Rectal smooth muscle tissue (tissue), 1 donor: ENCODE measurements at regions not wholly inside any gene's neighbourhood (a gene's known extent, or its start where the extent isn't known, plus 50 kb on each side); places are given as distances from the start of the nearest gene placed in this dataset.

Source experiments
- H3K27ac ChIP-seq: one replicate; pipeline ENCODE4 v1.7.0; 2013; ENCODE audit warnings: low read depth, low read length, inconsistent platforms
- H3K27me3 ChIP-seq: one replicate; pipeline ENCODE4 v1.7.0; 2013; ENCODE audit warnings: low read length; ENCODE audit not compliant: control insufficient read depth, insufficient read depth
- H3K36me3 ChIP-seq: one replicate; pipeline ENCODE4 v1.7.0; 2013; ENCODE audit warnings: low read length; ENCODE audit not compliant: control insufficient read depth, insufficient read depth
- H3K4me1 ChIP-seq: one replicate; pipeline ENCODE4 v1.7.0; 2013; ENCODE audit warnings: low read length; ENCODE audit not compliant: control insufficient read depth, insufficient read depth
- H3K4me3 ChIP-seq: one replicate; pipeline ENCODE4 v1.7.0; 2013; ENCODE audit warnings: low read length
- H3K9ac ChIP-seq: one replicate; pipeline ENCODE4 v1.7.0; 2013; ENCODE audit warnings: low read length

- Histone ChIP-seq H3K27ac (no peak overlapping the region), H3K27me3 (peaks cover 2% of the 10 kb centered on the region), H3K4me1 (peaks cover 1% of the 10 kb centered on the region), H3K9ac (no peak overlapping the region), H3K4me3 (no peak overlapping the region), H3K36me3 (no peaks in the 10 kb centered on the region)
Observed at GRCh38 chrX:39750256-39750790, 347.4 kb downstream of the BCOR start.

- no peak overlapping the region for H3K4me3 ChIP-seq
- peaks cover 2% of the 10 kb centered on the region for H3K4me1 ChIP-seq
- peaks cover 2% of the 10 kb centered on the region for H3K27me3 ChIP-seq
- no peak overlapping the region for H3K9ac ChIP-seq
- H3K27ac ChIP-seq = no peak overlapping the region
- H3K36me3 ChIP-seq = no peaks in the 10 kb centered on the region
Observed at GRCh38 chrX:39750848-39751247, 346.9 kb downstream of the BCOR start.

- H3K4me3 ChIP-seq = no peak overlapping the region
- no peak overlapping the region for H3K9ac ChIP-seq
- H3K4me1 ChIP-seq = peaks cover 5% of the 10 kb centered on the region
- H3K36me3 ChIP-seq = no peaks in the 10 kb centered on the region
- H3K27me3 ChIP-seq = peaks cover 2% of the 10 kb centered on the region
- no peak overlapping the region for H3K27ac ChIP-seq
Observed at GRCh38 chrX:39752815-39753214, 344.9 kb downstream of the BCOR start.

- peaks cover 2% of the 10 kb centered on the region for H3K27me3 ChIP-seq
- H3K27ac ChIP-seq = no peak overlapping the region
- H3K4me1 ChIP-seq = peaks cover 5% of the 10 kb centered on the region
- H3K36me3 ChIP-seq = no peaks in the 10 kb centered on the region
- no peak overlapping the region for H3K9ac ChIP-seq
- no peak overlapping the region for H3K4me3 ChIP-seq
Observed at GRCh38 chrX:39753293-39753996, 344.3 kb downstream of the BCOR start.

GRCh38 chrX:39755143-39756032, 342.4 kb downstream of the BCOR start:
- Histone ChIP-seq H3K36me3 (no peaks in the 10 kb centered on the region), H3K27ac (peak overlapping the region; percentile 67), H3K4me3 (no peak overlapping the region), H3K4me1 (peaks cover 5% of the 10 kb centered on the region), H3K27me3 (peaks cover 2% of the 10 kb centered on the region), H3K9ac (no peak overlapping the region)

GRCh38 chrX:39756086-39756883, 341.5 kb downstream of the BCOR start:
- peaks cover 5% of the 10 kb centered on the region for H3K4me1 ChIP-seq
- peak overlapping the region; percentile 38 for H3K27ac ChIP-seq
- peaks cover 2% of the 10 kb centered on the region for H3K27me3 ChIP-seq
- H3K4me3 ChIP-seq = no peak overlapping the region
- no peak overlapping the region for H3K9ac ChIP-seq
- H3K36me3 ChIP-seq = no peaks in the 10 kb centered on the region

GRCh38 chrX:39757971-39758370, 339.8 kb downstream of the BCOR start:
- Histone ChIP-seq H3K4me3 (no peak overlapping the region), H3K9ac (no peak overlapping the region), H3K36me3 (no peaks in the 10 kb centered on the region), H3K4me1 (peaks cover 5% of the 10 kb centered on the region), H3K27ac (no peak overlapping the region), H3K27me3 (peaks cover 2% of the 10 kb centered on the region)

GRCh38 chrX:39758791-39759525, 338.8 kb downstream of the BCOR start:
- peaks cover 5% of the 10 kb centered on the region for H3K4me1 ChIP-seq

GRCh38 chrX:39759526-39760224, 338.1 kb downstream of the BCOR start:
- Histone ChIP-seq H3K9ac (no peak overlapping the region), H3K36me3 (no peaks in the 10 kb centered on the region), H3K4me1 (peaks cover 5% of the 10 kb centered on the region), H3K4me3 (no peak overlapping the region), H3K27me3 (peaks cover 2% of the 10 kb centered on the region), H3K27ac (peak overlapping the region; percentile 59)

More at GRCh38 chrX:39758791-39759525, 338.8 kb downstream of the BCOR start:
- H3K27ac ChIP-seq = peak overlapping the region; percentile 59
- H3K4me3 ChIP-seq = no peak overlapping the region
- no peaks in the 10 kb centered on the region for H3K36me3 ChIP-seq
- H3K27me3 ChIP-seq = peaks cover 2% of the 10 kb centered on the region
- no peak overlapping the region for H3K9ac ChIP-seq

GRCh38 chrX:39760930-39761329, 336.8 kb downstream of the BCOR start:
- H3K27me3 ChIP-seq = no peaks in the 10 kb centered on the region
- no peak overlapping the region for H3K9ac ChIP-seq
- peaks cover 2% of the 10 kb centered on the region for H3K4me1 ChIP-seq
- no peaks in the 10 kb centered on the region for H3K36me3 ChIP-seq
- H3K4me3 ChIP-seq = no peak overlapping the region
- no peak overlapping the region for H3K27ac ChIP-seq

- no peaks in the 10 kb centered on the region for H3K27me3 ChIP-seq
- no peak overlapping the region for H3K4me3 ChIP-seq
- no peaks in the 10 kb centered on the region for H3K4me1 ChIP-seq
- no peaks in the 10 kb centered on the region for H3K36me3 ChIP-seq
- H3K9ac ChIP-seq = no peak overlapping the region
- H3K27ac ChIP-seq = no peak overlapping the region
Observed at GRCh38 chrX:39762266-39762841, 335.4 kb downstream of the BCOR start.
